OCI-LY3 (cell line): ENCODE measurements at regions not wholly inside any gene's neighbourhood (a gene's known extent, or its start where the extent isn't known, plus 50 kb on each side); places are given as distances from the start of the nearest gene placed in this dataset.
"Not testable (repeated sequence)": the region's sequence is repeated elsewhere in the genome, so short reads cannot be mapped to it uniquely, and the experiment has no call there.

Source experiments
- H2AFZ ChIP-seq: fragments of 200-600, 300-600 bp; shearing (Covaris generic); 2 replicates; pipeline ENCODE4 v1.6.0; 2014; ENCODE audit warnings: antibody characterized with exemption, low read depth, low read length
- H3K27ac ChIP-seq: fragments of 200-600, 300-600 bp; sonication (generic); 2 replicates; pipeline ENCODE4 v1.5.1; 2014; ENCODE audit warnings: mild to moderate bottlenecking, low read length, moderate library complexity, mixed read lengths
- H3K27me3 ChIP-seq: fragments of 200-600, 300-600 bp; sonication (generic); 2 replicates; pipeline ENCODE4 v1.6.1; 2014; ENCODE audit warnings: low read depth, low read length, mixed read lengths
- H3K36me3 ChIP-seq: fragments of 200-600, 300-600 bp; sonication (generic); replicated peaks from 2 replicates; pipeline ENCODE3; 2014; ENCODE audit warnings: low read depth, low read length, mixed read lengths
- H3K4me1 ChIP-seq: fragments of 300-600, 200-600 bp; sonication (generic); 2 replicates; pipeline ENCODE4 v1.6.1; 2014; ENCODE audit warnings: low read length, mixed read lengths
- H3K4me2 ChIP-seq: fragments of 200-600, 300-600 bp; sonication (generic); 2 replicates; pipeline ENCODE4 v1.6.1; 2014; ENCODE audit warnings: low read length, mixed read lengths
- H3K4me3 ChIP-seq: fragments of 300-600, 200-600 bp; sonication (generic); 2 replicates; pipeline ENCODE4 v1.5.1; 2014; ENCODE audit warnings: antibody characterized with exemption, mild to moderate bottlenecking, low read length, moderate library complexity
- H3K79me2 ChIP-seq: fragments of 300-600, 200-600 bp; shearing (Covaris generic); 2 replicates; pipeline ENCODE4 v1.6.1; 2014; ENCODE audit warnings: mild to moderate bottlenecking, low read length, mixed read lengths
- H3K9ac ChIP-seq: fragments of 300-600, 200-600 bp; shearing (Covaris generic); 2 replicates; pipeline ENCODE4 v1.6.0; 2014; ENCODE audit warnings: mild to moderate bottlenecking, low read length, moderate library complexity
- H3K9me3 ChIP-seq: fragments of 200-600, 300-600 bp; shearing (Covaris generic); 2 replicates; pipeline ENCODE4 v1.6.1; 2014; ENCODE audit warnings: low read length, mixed read lengths; ENCODE audit not compliant: insufficient read depth
- H4K20me1 ChIP-seq: fragments of 200-600, 300-600 bp; sonication (generic); 2 replicates; pipeline ENCODE4 v1.6.1; 2016; ENCODE audit warnings: low read length, mixed read lengths; ENCODE audit not compliant: insufficient read depth
- EZH2phosphoT487 ChIP-seq: fragments of 200-600 bp; shearing (Covaris generic); IDR thresholded peaks from 2 replicates; pipeline ENCODE4 v1.6.1; 2018; ENCODE audit warnings: antibody characterized with exemption, mixed run types, low read depth
- TF ChIP-seq, protein P1 (sequence below): fragments of 200-600, 300-600 bp; sonication (generic); IDR thresholded peaks from 2 replicates; pipeline ENCODE4 v1.5.1; 2014; ENCODE audit warnings: antibody characterized with exemption, low read length, low read depth

- Histone ChIP-seq H2AFZ (no peak overlapping the region), H3K9me3 (no peaks in the 10 kb centered on the region), H3K79me2 (no peaks in the 10 kb centered on the region), H3K4me1 (peaks cover 10% of the 10 kb centered on the region), H3K4me2 (no peak overlapping the region), H3K27ac (no peak overlapping the region), H4K20me1 (no peaks in the 10 kb centered on the region), H3K4me3 (no peak overlapping the region), H3K36me3 (no peaks in the 10 kb centered on the region), H3K27me3 (no peaks in the 10 kb centered on the region), H3K9ac (no peak overlapping the region)
- TF ChIP-seq EZH2phosphoT487, result no peak
- TF ChIP-seq, protein P1, sequence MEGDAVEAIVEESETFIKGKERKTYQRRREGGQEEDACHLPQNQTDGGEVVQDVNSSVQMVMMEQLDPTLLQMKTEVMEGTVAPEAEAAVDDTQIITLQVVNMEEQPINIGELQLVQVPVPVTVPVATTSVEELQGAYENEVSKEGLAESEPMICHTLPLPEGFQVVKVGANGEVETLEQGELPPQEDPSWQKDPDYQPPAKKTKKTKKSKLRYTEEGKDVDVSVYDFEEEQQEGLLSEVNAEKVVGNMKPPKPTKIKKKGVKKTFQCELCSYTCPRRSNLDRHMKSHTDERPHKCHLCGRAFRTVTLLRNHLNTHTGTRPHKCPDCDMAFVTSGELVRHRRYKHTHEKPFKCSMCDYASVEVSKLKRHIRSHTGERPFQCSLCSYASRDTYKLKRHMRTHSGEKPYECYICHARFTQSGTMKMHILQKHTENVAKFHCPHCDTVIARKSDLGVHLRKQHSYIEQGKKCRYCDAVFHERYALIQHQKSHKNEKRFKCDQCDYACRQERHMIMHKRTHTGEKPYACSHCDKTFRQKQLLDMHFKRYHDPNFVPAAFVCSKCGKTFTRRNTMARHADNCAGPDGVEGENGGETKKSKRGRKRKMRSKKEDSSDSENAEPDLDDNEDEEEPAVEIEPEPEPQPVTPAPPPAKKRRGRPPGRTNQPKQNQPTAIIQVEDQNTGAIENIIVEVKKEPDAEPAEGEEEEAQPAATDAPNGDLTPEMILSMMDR, result no peak
Measured at GRCh38 chr3:191133359-191133758, 65.7 kb upstream of the OSTN start.

- no peaks in the 10 kb centered on the region for H3K36me3 ChIP-seq
- H3K4me2 ChIP-seq, result no peak overlapping the region
- H3K27ac ChIP-seq, result no peak overlapping the region
- H3K4me1 ChIP-seq, result peaks cover 10% of the 10 kb centered on the region
- TF ChIP-seq, protein P1, result no peak
- no peak for TF ChIP-seq EZH2phosphoT487
- no peak overlapping the region for H2AFZ ChIP-seq
- H4K20me1 ChIP-seq, result no peaks in the 10 kb centered on the region
- no peak overlapping the region for H3K4me3 ChIP-seq
- H3K27me3 ChIP-seq, result no peaks in the 10 kb centered on the region
- no peak overlapping the region for H3K9ac ChIP-seq
- no peaks in the 10 kb centered on the region for H3K9me3 ChIP-seq
- no peaks in the 10 kb centered on the region for H3K79me2 ChIP-seq
Measured at GRCh38 chr3:191131305-191131704, 67.7 kb upstream of the OSTN start.

DNA sequence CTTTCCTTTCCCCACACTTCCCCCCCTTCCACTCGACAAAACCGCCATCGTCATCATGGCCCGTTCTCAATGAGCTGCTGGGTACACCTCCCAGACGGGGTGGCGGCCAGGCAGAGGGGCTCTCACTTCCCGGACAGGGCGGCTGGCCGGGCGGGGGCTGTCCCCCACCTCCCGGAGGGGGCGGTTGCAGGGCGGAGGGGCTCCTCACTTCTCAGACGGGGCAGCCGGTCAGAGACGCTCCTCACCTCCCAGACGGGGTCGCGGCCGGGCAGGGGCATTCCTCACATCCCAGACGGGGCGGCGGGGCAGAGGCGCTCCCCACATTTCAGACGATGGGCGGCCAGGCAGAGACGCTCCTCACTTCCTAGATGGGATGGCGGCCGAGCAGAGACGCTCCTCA is 74.2 kb upstream of the OSTN start:
- H3K36me3 ChIP-seq, result not testable (repeated sequence)

GRCh38 chr3:191123946-191124345 is 75.1 kb upstream of the OSTN start:
- H3K36me3 ChIP-seq, result no peaks in the 10 kb centered on the region
- no peaks in the 10 kb centered on the region for H4K20me1 ChIP-seq
- no peak overlapping the region for H3K4me3 ChIP-seq
- no peaks in the 10 kb centered on the region for H3K27me3 ChIP-seq
- peaks cover 11% of the 10 kb centered on the region for H3K4me1 ChIP-seq
- no peak overlapping the region for H3K27ac ChIP-seq
- no peaks in the 10 kb centered on the region for H3K79me2 ChIP-seq
- TF ChIP-seq EZH2phosphoT487, result no peak
- TF ChIP-seq, protein P1, result no peak
- no peaks in the 10 kb centered on the region for H3K9me3 ChIP-seq
- H3K9ac ChIP-seq, result no peak overlapping the region
- H3K4me2 ChIP-seq, result no peak overlapping the region
- no peak overlapping the region for H2AFZ ChIP-seq

More for the DNA sequence above, 74.2 kb upstream of the OSTN start:
- H3K4me2 ChIP-seq, H3K79me2 ChIP-seq, H3K4me3 ChIP-seq, H3K27ac ChIP-seq, H3K27me3 ChIP-seq, H3K9me3 ChIP-seq, H2AFZ ChIP-seq, H3K4me1 ChIP-seq, H4K20me1 ChIP-seq, H3K9ac ChIP-seq: not testable (repeated sequence)

GRCh38 chr3:191123231-191123630 is 75.8 kb upstream of the OSTN start:
- Histone ChIP-seq H3K79me2 (no peaks in the 10 kb centered on the region), H3K27ac (no peak overlapping the region), H3K9ac (no peak overlapping the region), H2AFZ (no peak overlapping the region), H3K4me3 (no peak overlapping the region), H3K4me1 (peaks cover 16% of the 10 kb centered on the region), H3K36me3 (no peaks in the 10 kb centered on the region), H4K20me1 (no peaks in the 10 kb centered on the region), H3K9me3 (no peaks in the 10 kb centered on the region), H3K4me2 (no peak overlapping the region), H3K27me3 (no peaks in the 10 kb centered on the region)
- no peak for TF ChIP-seq EZH2phosphoT487
- TF ChIP-seq, protein P1, result no peak
